GM12892 (cell line): ENCODE measurements at regions not wholly inside any gene's neighbourhood (a gene's known extent, or its start where the extent isn't known, plus 50 kb on each side); places are given as distances from the start of the nearest gene placed in this dataset.

Experiments used
- POLR2A ChIP-seq: IDR thresholded peaks from 2 replicates; pipeline ENCODE4 v1.6.1; 2011; ENCODE audit warnings: low read depth, low read length, control low read depth
- TAF1 ChIP-seq: IDR thresholded peaks from 2 replicates; pipeline ENCODE4 v1.6.1; 2011; ENCODE audit warnings: low read depth, mild to moderate bottlenecking, control low read depth, low read length, borderline replicate concordance

- TF ChIP-seq TAF1 (no peak), POLR2A (no peak)
These were observed 335.3 kb downstream of the SOX9 start for GRCh38 chr17:72456075-72456474.
